HuH-7 (cell line): ENCODE measurements at regions not wholly inside any gene's neighbourhood (a gene's known extent, or its start where the extent isn't known, plus 50 kb on each side); places are given as distances from the start of the nearest gene placed in this dataset.

Source experiments
- DNase-seq: peaks from one replicate; pipeline ENCODE4 v3.0.0; 2011; ENCODE audit warnings: low spot score

DNA sequence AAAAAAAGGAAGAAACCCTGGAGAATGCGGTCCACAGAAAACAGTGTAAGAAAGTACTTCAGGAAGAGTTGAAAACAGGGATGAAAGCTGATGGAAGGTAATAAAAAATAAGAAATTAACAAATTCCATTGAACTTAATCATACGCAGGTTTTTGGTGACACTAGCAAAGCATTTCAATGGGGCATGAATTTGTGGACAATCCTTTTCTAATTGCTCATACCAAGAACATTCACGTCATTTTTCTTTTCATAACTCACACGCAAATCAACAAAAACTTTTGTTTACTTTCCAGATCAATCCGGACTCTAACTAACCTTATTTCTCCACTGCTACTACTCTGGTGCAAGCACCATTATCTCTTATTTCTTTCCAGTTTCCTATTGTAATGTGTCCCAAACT lies 1195.0 kb downstream of the SLITRK5 start:
- no peak for DNase-seq

DNA sequence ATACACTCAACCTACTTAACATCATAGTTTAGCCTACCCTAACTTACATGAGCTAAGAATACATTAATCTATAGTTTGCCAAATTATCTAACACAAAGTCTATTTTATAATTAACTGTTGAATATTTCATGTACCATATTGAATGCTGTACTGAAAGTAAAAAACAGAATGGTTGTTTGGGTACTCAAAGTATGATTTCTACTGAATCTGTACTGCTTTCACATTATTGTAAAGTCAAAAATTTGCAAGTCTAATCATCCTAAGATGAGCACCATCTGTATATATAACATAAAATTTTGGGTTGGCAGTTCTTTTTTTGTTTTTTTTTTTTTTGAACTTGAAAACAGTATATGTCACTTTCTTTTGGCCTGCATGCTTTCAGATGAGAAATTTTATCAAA lies 1212.6 kb downstream of the SLITRK5 start:
- no peak for DNase-seq

DNA sequence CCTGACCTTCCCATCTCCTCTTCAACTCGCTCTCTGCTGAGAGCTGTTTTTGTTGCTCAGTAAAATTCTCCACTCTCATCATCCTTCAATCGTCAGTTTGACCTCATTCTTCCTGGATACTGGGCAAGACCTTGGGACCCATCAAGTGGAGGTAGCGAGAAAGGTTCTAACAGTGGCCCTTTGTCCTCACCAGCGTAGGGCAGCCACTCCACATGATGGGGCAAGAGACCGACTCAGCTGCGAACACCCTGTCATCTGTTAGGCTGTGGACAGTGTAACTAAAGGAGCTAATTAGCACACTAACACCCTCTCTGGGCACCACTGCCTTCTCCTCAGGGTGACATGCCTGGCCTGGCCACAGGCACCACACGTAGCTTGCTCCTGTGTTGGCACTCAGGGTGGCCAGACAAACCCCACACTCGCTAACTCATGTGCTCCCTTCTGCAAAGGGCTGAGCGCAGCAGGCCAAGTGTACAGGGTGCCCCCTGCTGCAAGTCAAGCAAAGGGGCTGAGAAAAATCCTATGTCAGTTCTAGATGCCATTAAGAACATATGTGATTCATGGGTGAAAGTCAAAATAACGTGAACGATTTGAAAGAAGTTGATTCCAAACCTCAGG lies 1216.0 kb downstream of the SLITRK5 start:
- DNase-seq: peak; percentile 15

DNA sequence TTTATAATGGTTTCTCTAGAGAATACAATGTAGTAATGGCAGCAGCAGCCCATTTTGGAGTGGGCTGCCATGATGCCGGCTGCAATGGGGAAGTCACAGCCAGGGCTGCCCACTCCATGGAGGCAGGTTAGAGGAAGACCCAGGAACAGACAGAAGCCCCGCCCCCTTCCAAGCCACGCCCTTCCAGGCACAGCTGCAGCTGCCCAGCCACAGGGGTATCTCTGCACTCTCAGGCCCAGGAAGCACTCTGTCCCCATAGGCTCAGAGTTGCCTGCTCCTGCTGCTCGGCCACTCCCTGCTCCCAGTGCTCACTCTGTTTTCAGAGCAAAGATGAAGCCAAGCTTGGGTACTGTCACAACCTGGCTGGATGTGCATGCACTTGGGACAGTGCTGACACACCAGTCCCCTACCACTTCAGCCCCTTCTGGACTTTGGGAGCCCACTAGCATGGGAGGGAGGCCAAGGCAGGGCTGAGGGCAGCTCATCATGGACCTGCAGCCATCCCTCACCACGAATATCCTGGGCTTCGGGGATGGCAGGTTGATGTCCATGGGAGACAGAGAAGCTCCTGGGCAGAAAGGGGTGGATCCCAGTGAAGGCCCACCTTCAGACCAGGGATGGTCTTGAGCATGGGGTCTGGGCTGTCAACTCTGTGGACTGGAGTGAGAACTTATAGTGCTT lies 1224.2 kb downstream of the SLITRK5 start:
- DNase-seq: no peak

DNA sequence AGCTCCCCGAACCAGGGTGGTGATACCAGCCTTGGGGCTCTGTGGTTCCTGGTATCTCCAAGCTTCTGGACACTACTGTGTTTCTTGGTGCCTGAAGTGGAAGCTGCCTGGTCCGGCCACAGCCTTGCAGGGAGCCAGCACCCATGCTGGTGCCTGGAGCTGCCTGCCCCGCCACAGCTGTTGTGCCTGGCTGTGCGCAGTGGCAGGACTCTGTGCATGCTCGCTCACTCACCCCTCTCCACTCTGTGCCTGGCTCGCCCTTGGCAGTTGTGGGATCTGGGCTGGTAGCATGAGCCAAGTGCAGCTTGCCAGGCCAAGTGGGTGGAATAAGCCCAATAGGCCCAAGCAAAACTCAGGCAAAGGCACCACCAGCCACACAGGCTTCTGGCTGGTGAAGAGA lies 1225.3 kb downstream of the SLITRK5 start:
- no peak for DNase-seq

DNA sequence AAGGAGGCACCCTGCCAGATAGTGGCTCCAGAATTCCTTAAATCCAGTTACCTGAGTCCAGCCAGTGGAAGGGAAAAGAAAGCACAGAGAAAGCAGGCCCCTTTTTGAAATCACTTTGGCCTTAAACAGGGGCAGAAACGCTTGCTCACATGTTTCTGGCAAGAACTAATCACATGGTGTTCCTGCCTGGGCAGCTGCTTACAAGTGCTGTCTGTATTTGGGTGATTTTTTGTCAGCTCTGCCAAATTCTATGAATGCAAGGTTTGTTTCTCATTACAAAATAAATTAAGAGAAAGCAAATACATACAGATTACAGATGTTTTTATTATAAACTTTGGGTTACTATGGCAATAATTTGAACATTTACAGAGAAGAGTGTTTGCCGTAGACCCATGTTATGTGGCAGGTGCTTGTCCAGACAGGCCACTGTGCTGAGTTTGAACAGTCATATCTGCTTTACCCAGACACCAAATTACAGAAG lies 1237.8 kb downstream of the SLITRK5 start:
- no peak for DNase-seq

DNA sequence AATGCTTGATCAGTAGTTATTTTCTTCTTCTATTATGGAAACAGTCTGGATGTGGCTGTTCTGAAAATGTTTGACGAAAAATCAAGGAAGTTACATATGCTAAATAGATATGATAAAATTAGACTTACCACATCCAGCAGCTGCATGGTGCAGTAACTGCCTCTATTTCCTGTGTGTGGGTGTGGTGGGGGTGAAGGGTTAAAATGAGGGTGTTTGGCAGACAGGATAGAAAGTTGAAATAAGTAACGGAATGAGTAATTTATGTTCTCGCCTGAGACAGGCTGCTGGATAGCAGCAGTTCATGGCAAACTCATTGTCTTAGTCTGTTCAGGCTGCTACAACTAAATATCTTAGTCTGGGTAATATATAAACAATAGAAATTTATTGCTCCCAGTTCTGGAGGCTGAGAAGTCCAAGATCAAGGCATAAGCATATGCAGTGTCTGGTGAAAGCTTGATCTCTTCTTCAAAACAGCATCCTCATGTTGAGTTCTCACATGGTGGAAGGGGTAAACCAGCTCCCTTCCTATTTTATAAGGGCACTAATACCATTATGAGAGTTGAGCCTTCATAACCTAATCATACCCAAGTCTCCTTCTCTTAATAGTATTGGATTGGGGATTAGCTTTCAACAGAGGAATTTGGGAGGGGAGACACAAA lies 1248.9 kb downstream of the SLITRK5 start:
- DNase-seq: no peak

DNA sequence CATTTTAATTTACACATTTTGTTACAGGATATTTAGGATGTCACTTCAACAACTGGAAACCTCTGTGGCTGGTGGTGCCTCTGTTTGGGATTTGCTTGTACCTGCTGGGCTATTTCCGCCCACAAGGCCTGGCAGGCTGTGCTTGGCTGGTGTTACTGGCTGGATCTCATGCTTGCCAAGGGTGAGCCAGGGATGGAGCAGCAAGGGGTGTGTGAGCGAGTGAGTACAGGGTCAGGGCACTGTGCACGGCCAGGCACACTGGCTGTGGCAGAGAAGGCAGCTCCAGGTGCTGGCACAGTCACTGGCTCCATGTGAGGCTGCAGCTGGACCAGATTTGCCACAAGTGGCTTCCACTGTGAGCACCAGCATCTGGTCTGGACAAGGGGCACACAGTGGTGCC lies 1254.8 kb downstream of the SLITRK5 start:
- no peak for DNase-seq

DNA sequence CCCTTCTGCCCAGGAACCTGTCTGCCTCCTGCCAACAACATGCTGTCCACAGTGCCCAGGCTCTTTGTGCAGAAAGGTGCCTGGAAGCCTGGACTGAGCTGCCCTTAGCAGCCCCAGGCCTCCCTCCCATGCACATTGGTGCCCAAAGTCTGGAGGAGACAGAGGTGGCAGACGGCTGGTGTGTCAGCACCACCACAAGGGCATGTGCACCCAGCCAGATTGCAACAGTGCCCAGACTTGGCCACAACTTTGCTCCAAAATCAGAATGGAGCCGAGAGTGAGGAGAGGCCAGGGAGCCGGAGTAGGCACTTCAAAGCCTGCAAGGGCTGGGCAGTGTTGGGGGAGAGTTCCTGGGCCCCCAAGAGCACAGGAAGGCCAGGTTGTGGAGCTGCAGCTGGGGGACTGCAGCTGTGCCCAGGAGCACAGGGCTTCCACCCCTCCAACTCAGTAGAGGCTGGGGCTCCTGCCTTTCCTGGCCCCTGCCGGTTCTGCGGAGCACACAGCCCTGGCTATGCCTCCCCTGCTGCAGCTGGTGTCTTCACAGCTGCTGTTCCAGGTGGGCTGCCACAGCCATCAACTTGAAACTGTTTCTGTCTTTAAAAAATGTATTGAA lies 1255.8 kb downstream of the SLITRK5 start:
- DNase-seq: no peak

DNA sequence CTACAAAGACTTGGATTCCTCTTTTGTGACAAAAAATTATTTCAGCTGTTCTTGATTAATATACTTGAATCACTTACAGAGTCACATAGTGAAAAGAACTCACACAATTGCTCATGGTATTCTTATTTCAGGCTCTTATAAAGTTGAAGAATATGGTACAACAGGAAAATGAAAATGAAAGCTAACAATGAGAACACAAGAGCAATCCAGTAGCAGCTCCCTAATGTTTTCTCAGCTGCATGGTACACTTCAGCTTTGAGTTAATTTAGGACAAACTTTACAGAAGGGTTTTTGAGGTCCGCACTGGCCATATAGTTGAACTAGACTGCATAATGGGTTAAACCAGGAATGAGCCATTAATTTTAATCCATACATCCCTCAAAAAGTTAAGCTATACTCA lies 1261.8 kb downstream of the SLITRK5 start:
- no peak for DNase-seq

DNA sequence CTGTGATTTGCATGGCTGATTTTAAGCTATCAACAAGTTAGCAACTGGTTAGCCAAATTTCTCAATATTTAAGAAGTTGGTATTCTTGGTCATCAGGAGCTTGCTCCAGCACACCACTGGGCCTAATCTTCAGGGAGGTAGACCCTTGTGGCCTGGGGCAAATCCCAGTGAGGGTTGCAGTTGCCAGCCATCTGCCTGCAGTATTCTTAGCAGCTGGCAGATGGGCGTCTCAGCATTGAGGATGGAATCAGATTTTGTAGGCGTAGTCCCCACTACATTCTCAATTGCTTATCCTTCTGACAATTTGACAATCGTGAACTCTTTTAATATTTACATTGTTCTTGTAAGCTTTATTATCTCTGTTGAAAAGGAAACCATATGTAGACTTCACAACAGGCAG lies 1266.2 kb downstream of the SLITRK5 start:
- DNase-seq: no peak

DNA sequence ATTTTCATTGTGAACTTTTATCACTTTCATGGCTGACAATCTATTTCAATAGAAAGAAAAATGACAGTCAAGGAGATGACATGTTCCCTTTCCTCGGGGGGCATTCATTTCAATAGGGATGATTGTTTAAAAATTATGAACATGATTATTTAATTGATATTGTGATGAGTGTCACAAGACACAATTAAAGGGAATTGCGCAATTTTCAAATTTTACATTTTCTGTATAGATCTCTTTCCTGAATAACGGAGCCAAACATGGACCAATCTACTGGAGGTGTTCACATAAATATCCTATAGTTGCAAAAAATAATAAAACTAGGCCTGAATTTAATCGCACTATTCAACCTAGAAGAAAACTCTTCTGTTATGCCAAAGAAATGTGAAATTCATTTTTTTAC lies 1274.6 kb downstream of the SLITRK5 start:
- DNase-seq: no peak

DNA sequence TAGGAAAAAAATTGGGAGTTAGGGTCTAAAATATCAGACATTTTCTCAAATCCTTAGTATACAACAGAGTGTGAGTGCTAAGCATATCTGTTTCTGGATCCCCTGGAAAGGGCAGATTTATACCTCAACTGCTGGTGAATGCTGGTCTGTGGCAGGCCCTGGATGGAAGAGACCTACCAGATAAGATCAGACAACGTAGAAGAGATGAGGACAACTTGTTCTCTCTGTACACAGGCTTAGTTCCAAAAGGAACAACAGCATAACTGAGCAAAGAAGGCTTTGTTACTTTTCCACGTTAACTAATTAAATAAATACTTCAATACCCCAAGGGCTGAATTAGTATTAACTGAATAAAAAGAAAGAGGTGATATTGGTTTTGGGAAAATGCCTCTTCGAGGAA lies 1277.3 kb downstream of the SLITRK5 start:
- no peak for DNase-seq

DNA sequence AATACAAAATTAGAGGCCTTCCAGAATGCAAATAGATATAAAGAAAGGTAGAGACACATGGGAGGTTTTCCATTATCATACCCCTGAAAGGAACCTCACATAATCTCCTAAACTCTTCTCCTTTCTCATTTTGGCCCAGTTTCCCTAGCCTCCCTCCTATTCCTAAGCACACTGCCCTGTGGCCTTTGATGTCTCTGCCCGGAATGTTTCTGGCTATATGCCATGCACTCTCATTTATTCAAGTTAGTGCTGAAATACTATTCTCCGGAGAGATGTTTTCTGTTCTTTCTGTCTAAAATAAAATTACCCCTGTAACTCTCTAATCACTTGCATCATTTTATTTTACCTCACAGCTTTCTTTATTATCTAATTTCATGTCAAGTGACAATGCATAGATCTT lies 1287.7 kb downstream of the SLITRK5 start:
- DNase-seq: no peak

DNA sequence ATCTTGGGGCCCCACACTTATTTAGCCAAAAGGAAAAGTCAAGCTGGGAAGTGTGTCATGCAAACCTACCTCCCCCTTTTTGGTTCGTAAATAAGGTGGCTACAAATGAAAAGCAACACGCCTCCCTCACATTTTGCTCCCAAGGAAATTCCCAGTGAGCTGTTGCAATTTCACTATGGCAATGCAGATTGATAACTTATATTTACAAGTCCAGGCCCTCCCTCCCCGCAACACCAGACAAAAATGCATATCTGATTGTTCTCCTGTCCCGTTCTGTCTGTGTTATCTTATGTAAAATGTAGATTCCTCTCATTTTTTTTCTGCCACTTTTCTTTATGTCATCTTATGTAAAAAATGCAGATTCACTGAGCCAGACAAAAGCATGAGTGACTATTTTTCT lies 1305.3 kb downstream of the SLITRK5 start:
- no peak for DNase-seq

DNA sequence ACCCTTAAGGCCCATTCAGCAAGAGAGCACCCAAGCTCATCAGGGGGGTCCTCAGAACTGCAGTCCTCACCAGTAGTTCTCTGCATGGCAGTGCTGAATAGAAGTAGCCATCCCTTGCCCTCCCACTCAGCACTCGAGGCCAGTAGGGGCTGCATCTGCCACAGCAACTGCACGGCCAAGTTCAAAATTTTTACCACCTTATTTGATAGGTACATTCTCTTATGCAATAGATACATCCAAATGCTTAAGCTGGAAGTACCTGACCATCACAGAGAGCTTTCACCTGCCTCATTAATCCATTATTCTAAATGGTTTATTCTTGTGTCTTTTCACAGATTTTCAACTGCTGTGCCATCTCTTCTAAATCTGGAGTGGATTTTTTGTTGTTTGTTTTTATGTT lies 1307.4 kb downstream of the SLITRK5 start:
- DNase-seq: no peak

DNA sequence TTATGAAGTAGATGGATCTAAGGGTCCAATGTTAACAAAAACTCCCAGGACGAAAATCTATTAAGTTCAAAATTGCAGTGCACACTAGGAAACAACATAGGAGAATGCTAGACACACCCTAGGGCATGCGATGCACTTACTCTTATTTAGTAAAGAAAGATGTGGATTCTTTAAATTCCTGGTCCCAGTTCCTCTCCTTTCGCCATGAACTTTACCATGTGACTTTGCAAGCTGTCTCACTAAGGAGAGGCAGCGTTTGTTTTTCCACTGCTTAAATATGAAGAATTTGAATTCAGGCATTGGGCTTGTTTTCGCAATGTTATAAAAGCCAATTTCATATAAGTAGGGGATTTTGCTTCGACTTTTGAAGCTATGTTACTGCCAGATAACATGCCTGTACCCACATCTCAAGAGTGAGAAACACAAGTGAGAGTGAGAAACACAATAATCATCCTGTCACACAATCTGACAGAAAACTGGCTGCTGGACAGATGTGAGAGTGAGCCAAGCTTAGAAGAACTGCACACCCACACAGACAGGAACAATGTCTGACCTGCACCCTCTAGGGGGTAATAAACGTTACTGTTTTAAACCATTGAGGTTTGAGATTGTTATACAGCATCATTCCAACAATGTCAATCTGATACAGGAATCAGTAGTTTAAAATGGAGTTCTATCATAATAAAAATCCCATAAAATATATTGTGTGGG lies 1308.4 kb downstream of the SLITRK5 start:
- no peak for DNase-seq

DNA sequence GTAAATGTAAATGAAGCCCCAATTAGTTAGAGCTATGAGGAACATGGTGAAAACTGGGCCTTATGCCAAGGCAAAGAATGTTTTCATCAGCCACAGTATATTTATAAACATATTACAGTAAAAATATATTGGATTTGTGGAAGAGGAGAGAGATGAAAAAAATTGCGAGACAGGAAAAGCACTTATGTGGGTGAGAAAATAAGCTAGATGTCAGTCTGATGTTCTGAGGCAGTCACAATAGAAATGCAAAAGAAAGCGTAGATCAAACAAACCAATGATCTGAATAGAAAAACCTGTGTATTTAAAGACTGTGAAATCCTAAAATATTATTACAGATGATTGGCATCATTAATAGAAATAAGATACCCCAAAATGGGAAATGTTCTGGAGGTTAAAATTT lies 1332.5 kb downstream of the SLITRK5 start:
- no peak for DNase-seq

DNA sequence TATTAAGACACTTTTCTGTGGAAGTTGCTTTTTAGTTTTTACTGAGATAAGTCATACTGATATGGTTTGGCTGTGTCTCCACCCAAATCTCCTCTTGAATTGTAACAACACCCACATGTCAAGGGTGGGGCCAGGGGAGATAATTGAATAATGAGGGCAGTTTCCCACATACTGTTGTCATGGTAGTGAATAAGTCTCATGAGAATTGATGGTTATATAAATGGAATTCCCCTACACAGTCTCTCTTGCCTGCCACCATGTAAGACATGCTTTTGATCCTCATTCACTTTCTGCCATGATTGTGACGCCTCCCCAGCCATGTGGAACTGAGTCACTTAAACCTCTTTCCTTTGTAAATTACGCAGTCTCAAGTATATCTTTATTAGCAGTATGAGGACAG lies 1340.4 kb downstream of the SLITRK5 start:
- no peak for DNase-seq

DNA sequence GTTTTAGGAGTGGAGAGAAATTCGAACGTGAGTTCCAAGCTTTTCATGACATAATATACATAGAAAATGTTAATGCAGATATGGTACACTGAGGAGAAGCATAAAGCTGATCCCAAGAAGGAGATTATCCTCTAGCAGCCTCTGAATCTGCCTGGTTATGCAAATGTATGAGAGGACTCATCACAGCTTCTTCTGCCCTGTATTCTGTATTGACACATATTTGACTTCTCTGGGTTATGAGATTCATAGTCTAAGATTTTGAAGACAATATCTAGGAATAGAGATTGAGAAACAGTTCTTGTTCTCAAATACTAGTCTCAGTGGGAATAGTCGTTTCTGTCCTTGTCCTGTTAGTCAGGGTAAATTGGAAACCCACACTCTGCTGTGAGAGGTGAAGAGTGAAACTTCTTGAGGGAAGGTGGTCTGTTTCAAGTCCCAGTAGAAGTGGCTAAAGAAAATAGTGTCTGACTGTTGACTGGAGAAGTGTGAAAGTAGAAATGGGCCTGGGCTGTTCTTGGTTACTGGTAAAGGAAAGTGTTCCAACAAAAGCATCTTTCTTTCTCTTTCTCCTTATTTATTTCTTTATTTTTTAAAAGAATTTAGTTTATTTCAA lies 1356.6 kb downstream of the SLITRK5 start:
- no peak for DNase-seq

DNA sequence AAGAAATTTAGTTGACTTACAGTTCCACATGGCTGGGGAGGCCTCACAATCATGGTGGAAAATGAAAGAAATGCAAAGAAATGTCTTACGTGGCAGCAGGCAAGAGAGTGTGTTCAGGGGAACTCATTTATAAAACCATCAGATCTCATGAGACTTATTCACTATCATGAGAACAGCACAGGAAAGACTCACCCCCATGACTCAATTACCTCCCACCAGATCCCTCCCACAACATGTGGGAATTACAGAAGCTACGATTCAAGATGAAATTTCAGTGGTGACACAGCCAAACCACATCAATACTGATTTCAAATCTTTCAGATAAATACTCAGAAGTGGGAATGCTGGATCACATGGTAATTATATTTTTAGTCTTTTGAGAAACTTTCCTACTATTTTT lies 1357.9 kb downstream of the SLITRK5 start:
- no peak for DNase-seq

DNA sequence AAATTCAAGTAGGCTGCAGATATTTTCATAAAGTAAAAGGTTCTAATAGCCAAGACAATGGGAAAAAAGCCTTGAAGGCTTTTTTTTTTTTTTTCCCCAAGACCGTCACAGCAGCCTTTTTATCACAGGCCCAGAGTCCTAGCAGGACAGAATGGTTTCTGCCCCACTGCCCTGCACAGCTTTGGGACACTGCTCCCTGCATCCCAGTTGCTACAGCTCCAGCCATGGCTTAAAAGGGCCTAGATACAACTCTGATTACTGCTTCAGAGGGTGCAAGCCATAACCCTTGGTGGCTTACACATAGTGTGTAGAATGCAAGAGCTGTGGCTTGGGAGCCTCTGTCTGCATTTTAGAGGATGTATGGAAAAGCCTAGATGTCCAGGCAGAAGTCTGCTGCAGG lies 1362.8 kb downstream of the SLITRK5 start:
- no peak for DNase-seq
